Inflammatory macrophage treated with lipopolysaccharide for 1 hour (primary cell): ENCODE measurements at regions not wholly inside any gene's neighbourhood (a gene's known extent, or its start where the extent isn't known, plus 50 kb on each side); places are given as distances from the start of the nearest gene placed in this dataset.

ENCODE experiments used
- DNase-seq, 2 donors: peaks; one replicate each; pipeline ENCODE4 v3.0.0-alpha.2; 2020 to 2022

DNA sequence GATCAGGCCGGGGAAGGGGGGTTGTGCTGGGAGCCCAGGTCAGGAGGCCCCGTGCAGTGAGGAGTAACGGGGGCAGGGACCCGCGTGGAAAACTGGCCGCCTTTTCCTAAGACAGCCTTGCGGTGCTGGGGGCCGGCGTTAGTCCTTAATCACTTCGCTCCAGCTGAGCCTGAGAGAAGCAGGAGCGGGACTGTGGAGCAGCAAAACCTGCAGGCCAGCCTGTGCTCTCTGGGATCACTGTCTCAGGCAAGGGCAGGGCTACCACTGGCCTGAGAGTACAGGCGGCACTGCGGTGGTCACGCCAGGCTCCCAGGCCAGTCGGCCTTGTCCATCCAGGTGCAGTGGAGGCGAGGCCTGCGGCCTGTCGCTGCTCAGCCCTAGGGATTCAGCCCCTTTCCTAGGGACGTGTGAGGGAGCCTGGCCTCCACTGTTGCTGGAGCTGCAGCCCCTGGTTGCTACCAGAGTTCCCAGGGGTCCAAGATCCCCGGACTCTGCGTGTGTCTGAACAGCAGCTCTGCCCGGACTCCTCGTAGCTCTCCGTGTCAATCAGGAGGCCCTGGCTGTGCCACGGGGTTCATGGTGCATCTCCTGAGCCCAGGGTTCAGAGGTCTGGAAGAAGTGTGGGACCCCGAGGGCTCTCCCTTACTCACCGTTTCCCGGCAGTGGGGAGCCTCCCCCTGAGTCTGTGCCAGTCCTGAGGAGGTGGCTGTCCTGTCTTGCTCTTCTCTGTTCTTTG, 2141.7 kb upstream of the TENM3 start:
- no peak for DNase-seq

DNA sequence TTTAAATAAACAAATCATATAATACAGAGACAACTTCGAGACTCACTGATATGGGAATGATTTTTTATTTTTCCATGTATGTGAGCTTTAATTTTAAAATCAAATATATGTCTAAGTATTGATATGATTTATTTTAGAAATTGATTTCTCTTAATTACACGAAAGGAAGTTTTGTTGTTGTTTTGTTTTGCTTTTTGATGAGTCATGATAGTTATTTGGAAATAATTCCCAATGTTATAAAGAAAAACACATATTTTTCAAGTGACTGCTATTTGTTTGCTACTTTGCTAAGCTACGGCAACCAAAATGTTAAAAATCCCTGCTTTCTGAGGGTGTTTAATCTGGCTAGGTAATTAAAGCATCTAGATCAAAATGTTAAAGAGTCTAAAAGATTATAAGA, 2139.4 kb upstream of the TENM3 start:
- DNase-seq: no peak

- DNase-seq: no peak
Measured at GRCh38 chr4:180105362-180105761, 2137.8 kb upstream of the TENM3 start.

GRCh38 chr4:180106122-180106521, 2137.1 kb upstream of the TENM3 start:
- no peak for DNase-seq

- no peak for DNase-seq
Measured at GRCh38 chr4:180106997-180107396, 2136.2 kb upstream of the TENM3 start.

- DNase-seq: no peak
Measured at GRCh38 chr4:180116840-180117239, 2126.4 kb upstream of the TENM3 start.

DNA sequence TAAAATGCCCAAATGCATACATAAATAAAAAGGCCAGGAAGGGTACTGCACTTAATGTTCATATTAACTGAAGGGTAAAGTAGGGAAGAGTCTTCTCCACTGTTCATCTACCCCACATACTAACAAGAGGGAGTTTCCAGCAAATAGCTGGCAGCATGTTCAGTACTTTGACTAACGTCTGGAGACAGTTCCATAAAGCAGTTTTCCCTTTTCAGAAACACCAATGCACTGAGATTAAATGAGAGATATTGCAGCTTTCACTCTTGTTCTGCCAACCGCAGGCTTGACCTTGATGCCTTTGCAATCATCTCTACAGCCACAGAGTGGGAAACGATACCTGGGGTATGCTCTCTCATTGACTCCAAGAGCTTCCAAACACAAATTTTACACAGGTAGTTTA, 2123.1 kb upstream of the TENM3 start:
- no peak for DNase-seq

GRCh38 chr4:180134091-180134866, 2108.9 kb upstream of the TENM3 start:
- peak; percentile 5 to 9 for DNase-seq

DNA sequence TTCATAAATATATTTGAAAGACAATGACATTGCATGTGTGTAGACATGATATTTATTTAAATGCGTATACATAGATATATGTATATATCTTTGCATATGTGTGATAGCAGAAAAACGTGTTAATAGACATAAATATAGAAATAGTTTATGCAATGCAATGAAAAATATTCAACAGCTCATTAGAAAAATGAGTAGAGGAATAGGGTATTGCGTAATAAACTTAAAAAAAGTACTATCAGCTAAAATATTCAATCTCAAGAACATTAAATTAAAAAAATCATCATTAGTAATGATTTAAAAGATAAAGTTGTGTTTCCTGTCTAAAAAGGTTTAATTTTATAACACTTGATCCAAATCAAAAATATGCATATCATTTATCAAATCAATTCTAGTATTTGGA, 2101.5 kb upstream of the TENM3 start:
- DNase-seq: no peak

DNA sequence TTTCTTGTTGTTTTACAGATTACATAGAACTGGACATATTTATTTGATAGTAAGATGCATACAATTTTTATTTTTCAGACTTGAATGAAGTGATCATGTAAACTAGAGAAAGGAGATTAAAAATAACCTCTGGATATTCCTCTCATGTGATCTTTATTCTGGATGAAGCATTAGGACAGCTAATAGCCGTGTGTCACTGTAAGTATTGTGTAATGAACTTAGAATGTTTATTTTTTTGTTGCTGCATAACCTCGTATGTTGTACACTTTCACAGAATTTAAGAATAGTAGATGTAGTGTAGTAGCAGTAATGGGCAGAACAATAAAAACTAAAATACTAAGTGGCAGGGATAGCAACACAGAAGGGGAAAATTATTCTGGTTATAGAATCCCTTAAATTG, 2094.5 kb upstream of the TENM3 start:
- DNase-seq: no peak

- peak in 1 of 2 donors; percentile 2 for DNase-seq
Measured at GRCh38 chr4:180150818-180151217, 2092.4 kb upstream of the TENM3 start.

- no peak for DNase-seq
Measured at GRCh38 chr4:180152831-180153230, 2090.4 kb upstream of the TENM3 start.

DNA sequence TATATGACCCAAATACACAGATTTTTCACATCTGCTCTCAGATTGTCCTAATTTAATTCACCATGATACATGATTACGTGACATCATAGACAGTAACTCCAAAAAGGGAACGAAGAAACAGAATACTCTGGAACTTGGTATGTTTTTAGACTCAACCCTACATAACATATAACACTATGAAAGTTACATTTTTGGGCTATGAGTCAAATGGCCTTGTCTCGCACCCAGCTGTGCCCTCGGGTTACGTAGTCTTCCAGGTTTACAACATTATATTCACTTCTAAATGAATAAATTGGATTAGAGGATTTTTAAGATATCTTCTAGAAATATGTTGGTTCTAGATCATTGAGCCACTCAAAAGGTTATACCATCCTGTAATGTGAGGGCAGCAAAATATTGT, 2089.6 kb upstream of the TENM3 start:
- no peak for DNase-seq

DNA sequence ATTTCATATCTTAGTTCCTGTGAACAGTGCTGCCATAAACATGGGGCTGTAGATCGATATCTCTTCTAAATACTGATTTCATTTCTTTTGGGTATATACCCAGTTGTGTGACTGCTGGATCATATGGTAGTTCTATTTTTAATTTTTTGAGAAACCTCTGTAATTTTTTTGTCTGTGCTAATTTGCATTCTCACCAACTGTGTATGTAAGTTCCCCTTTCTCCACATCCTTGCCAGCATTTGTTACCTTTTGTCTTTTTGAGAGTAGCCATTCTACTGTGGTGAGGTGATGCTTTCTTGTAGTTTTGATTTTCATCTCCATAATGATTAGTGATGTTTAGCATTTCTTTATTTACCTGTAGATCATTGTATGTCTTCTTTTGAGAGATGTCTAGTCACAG, 2086.5 kb upstream of the TENM3 start:
- DNase-seq: no peak

DNA sequence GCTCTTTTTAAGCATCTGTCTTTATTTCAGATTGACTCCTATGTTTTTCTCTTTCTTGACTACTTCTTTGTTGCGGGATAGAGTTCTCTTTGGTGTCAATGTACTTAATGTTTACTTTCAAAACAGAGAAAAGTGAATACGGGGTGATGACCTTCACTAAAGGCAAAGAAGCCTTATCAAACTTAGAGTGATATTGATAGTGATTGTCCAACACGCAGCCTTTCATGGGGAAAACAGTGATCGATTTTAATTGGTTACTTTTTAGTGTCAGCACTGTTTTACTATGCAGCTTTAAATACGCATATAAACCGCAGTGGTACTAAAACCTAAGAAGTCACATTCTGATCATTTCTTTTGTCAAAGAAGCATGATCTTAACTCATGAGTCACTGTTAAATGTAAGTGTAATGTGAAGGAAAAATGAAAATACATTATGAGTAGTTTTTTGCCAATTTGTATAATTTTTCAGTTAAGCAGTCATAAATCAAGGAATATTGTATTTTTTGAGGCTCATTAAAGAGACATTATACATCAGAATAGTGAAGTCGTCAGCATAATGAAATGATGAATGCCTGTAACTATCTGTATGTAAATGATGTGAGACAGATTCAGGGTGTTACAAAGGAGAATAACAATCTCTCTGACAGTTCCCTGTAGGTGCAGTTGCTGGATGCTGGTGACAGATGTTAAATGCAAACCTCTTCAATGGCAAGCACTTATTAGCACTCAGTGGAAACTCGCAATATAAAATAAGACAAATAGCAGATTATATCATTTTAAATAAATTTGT, 2082.8 kb upstream of the TENM3 start:
- DNase-seq: no peak

DNA sequence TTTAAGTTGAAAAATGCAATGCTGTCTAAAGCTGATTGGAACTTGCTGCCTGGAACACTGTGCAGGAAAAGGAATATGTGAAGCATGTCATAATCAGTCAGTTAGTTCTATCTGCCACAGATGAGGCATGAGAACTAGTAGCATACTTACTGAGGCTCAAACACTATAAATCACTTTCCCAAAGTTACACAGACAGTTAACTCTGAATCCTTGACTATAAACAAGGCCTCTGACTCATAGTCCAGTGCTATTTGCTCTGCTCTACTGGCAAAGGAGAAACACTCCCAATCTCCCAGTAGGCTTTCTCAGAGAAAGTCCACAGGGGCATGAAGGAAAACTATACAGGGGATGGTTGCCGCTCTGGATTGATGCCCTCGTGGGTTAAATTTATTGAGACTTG, 2078.4 kb upstream of the TENM3 start:
- DNase-seq: no peak

GRCh38 chr4:180169394-180169793, 2073.8 kb upstream of the TENM3 start:
- no peak for DNase-seq

GRCh38 chr4:180169966-180170365, 2073.2 kb upstream of the TENM3 start:
- DNase-seq: no peak

- DNase-seq: no peak
Measured at GRCh38 chr4:180179146-180179545, 2064.1 kb upstream of the TENM3 start.

DNA sequence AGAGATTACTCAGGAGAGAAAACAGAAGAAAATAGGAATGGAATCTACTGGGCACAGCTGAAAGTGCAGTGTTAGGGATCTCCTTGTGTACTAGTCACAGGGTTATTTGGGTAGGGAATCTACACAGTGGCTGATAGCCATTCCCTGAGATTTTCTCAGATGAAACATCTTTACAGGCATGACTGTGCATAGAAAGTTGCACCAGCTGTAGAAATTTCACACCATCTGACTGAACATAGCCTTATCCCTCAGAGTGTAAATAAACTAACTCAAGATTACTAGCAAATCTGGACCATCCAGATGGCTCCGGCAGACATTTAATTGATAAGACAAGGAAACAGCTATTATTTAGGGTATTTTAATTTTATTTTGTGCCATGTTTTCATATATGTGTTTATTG, 2053.5 kb upstream of the TENM3 start:
- DNase-seq: no peak

DNA sequence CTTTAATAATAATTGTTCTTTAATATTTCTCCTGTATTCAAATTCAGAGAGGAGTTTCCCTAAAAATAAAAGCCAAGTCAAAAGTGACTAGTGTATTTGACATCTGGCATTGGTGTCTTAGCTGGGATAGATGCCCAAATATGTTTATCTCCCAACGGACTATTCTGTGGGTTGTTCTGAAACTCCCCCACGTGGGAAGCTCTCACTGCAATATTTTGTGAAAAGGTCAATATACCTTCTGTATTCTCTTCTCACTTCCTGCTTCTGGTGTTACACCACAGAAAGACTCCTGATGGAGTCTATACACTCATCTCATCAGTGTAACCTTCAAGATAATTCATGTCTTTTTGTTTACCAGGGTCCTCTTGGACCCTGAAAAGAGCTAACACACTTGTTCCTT, 2052.8 kb upstream of the TENM3 start:
- DNase-seq: no peak

- no peak for DNase-seq
Measured at GRCh38 chr4:180197471-180197870, 2045.7 kb upstream of the TENM3 start.

- DNase-seq: no peak
Measured at GRCh38 chr4:180203349-180203748, 2039.9 kb upstream of the TENM3 start.

- DNase-seq: no peak
Measured at GRCh38 chr4:180205276-180205675, 2037.9 kb upstream of the TENM3 start.
